ENCODE measurements at regions not wholly inside any gene's neighbourhood (a gene's known extent, or its start where the extent isn't known, plus 50 kb on each side); places are given as distances from the start of the nearest gene placed in this dataset.

- Histone ChIP-seq H3K4me1 (ENCODE audit: control insufficient read depth, insufficient read depth, low read length) (no peaks in the 10 kb centered on the region), H3K9me3 (ENCODE audit: control insufficient read depth, insufficient read depth, low read depth, low read length) (no peaks in the 10 kb centered on the region), H3K27ac (ENCODE audit: extremely low read depth, low read depth, low read length) (no peak overlapping the region), H3K36me3 (ENCODE audit: control insufficient read depth in 2 of 2, insufficient read depth in 1 of 2, low read length in 2 of 2) (no peaks in the 10 kb centered on the region), H3K4me3 (ENCODE audit: low read depth, low read length) (no peak overlapping the region)
- CTCF ChIA-PET, result no interaction called here
- POLR2A ChIA-PET, result no interaction called here
- TF ChIP-seq HOXA7 (CRISPR knock-in tag; IDR thresholded peaks at IDR 0.05; ENCODE audit: borderline replicate concordance) (no peak), ZNF624 (tag by site-specific recombination; IDR thresholded peaks at IDR 0.05) (no peak), ZNF670 (tag by site-specific recombination; IDR thresholded peaks at IDR 0.05; ENCODE audit: low read depth) (no peak)
Measured at GRCh38 chr12:30268041-30268440, 427.6 kb downstream of the IPO8 start.

GRCh38 chr12:30263434-30263833, 432.2 kb downstream of the IPO8 start:
- Histone ChIP-seq H3K4me1 (ENCODE audit: control insufficient read depth, insufficient read depth, low read length) (no peaks in the 10 kb centered on the region), H3K27ac (ENCODE audit: extremely low read depth, low read depth, low read length) (no peak overlapping the region), H3K9me3 (ENCODE audit: control insufficient read depth, insufficient read depth, low read depth, low read length) (no peaks in the 10 kb centered on the region), H3K36me3 (ENCODE audit: control insufficient read depth in 2 of 2, insufficient read depth in 1 of 2, low read length in 2 of 2) (no peaks in the 10 kb centered on the region), H3K4me3 (ENCODE audit: low read depth, low read length) (no peak overlapping the region)
- ChIA-PET CTCF (no interaction called here), POLR2A (no interaction called here)
- TF ChIP-seq ZNF488 (tag by site-specific recombination; IDR thresholded peaks at IDR 0.05) (no peak), ZNF280C (tag by site-specific recombination; IDR thresholded peaks at IDR 0.05) (no peak), ZBTB6 (tag by site-specific recombination; IDR thresholded peaks at IDR 0.05) (no peak), ZNF707 (tag by site-specific recombination; IDR thresholded peaks at IDR 0.05) (no peak), ZNF645 (tag by site-specific recombination; IDR thresholded peaks at IDR 0.05) (no peak), SCRT1 (tag by site-specific recombination; IDR thresholded peaks at IDR 0.05; ENCODE audit: borderline replicate concordance) (no peak), YY1 (tag by site-specific recombination; IDR thresholded peaks at IDR 0.05) (no peak), PRDM6 (tag by site-specific recombination; IDR thresholded peaks at IDR 0.05) (no peak), OVOL3 (tag by site-specific recombination; IDR thresholded peaks at IDR 0.05) (no peak), ZNF112 (tag by site-specific recombination; IDR thresholded peaks at IDR 0.05) (no peak), HIC1 (tag by site-specific recombination; IDR thresholded peaks at IDR 0.05) (no peak), ZBTB17 (tag by site-specific recombination; IDR thresholded peaks at IDR 0.05) (no peak), KLF10 (tag by site-specific recombination; IDR thresholded peaks at IDR 0.05) (no peak), ZNF214 (tag by site-specific recombination; IDR thresholded peaks at IDR 0.05; ENCODE audit: borderline replicate concordance) (no peak), BCL11B (tag by site-specific recombination; IDR thresholded peaks at IDR 0.05; ENCODE audit: low read depth) (no peak), ZNF211 (tag by site-specific recombination; IDR thresholded peaks at IDR 0.05; ENCODE audit: low read depth) (no peak), ZNF664 (tag by site-specific recombination; IDR thresholded peaks at IDR 0.05) (no peak), ZSCAN30 (tag by site-specific recombination; IDR thresholded peaks at IDR 0.05) (no peak), CTCF (tag by site-specific recombination; IDR thresholded peaks at IDR 0.05) (no peak)

Measured in HEK293 (cell line).